GM23338 (cell line): ENCODE measurements at regions not wholly inside any gene's neighbourhood (a gene's known extent, or its start where the extent isn't known, plus 50 kb on each side); places are given as distances from the start of the nearest gene placed in this dataset.

Source experiments
- CTCF ChIP-seq, 2 experiments: fragments of 200-600 bp in 1 of 2; sonication (generic) in 1 of 2; conservative IDR thresholded peaks; 2 replicates each; pipeline versions ENCODE4 v1.5.1 to v1.6.1; 2016 to 2017; ENCODE audit warnings: antibody characterized with exemption in 2 of 2, low read depth in 2 of 2, mild to moderate bottlenecking in 2 of 2, moderate library complexity in 1 of 2
- EZH2 ChIP-seq: fragments of 200-600 bp; sonication (generic); IDR thresholded peaks from one replicate; pipeline ENCODE4 v1.8.0; 2017; ENCODE audit warnings: antibody characterized with exemption, mild to moderate bottlenecking, low read depth; ENCODE audit not compliant: unreplicated experiment
- POLR2AphosphoS5 ChIP-seq: IDR thresholded peaks from 2 replicates; pipeline ENCODE4 v1.6.1; 2016; ENCODE audit warnings: antibody characterized with exemption, low read depth
- TF ChIP-seq, protein P1 (sequence below): IDR thresholded peaks from one replicate; pipeline ENCODE4 v1.6.1; 2018; ENCODE audit warnings: antibody characterized with exemption; ENCODE audit not compliant: unreplicated experiment

DNA sequence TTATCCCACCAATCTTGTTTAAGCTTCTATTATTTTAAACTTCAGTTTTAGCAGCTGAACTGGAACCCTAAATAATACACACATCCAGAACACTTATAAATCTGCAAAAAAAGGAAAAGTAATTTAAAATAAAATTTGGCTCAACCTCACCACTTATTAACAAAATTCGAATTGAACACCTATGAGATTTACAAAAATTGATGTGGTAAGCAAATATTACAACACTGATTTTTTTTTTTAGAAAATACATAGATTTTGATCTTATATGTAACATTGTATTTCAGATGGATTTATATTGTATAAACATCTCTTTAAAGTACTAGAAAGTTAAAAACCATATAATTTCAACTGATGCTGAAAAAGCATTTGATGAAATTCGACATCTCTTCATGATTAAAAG, 81.3 kb upstream of the DYNAP start:
- TF ChIP-seq CTCF (conservative IDR thresholded peaks at IDR 0.05; ENCODE audit: low read depth in 2 of 2) (no peak), POLR2AphosphoS5 (no peak), EZH2 (no peak)
- TF ChIP-seq, protein P1, sequence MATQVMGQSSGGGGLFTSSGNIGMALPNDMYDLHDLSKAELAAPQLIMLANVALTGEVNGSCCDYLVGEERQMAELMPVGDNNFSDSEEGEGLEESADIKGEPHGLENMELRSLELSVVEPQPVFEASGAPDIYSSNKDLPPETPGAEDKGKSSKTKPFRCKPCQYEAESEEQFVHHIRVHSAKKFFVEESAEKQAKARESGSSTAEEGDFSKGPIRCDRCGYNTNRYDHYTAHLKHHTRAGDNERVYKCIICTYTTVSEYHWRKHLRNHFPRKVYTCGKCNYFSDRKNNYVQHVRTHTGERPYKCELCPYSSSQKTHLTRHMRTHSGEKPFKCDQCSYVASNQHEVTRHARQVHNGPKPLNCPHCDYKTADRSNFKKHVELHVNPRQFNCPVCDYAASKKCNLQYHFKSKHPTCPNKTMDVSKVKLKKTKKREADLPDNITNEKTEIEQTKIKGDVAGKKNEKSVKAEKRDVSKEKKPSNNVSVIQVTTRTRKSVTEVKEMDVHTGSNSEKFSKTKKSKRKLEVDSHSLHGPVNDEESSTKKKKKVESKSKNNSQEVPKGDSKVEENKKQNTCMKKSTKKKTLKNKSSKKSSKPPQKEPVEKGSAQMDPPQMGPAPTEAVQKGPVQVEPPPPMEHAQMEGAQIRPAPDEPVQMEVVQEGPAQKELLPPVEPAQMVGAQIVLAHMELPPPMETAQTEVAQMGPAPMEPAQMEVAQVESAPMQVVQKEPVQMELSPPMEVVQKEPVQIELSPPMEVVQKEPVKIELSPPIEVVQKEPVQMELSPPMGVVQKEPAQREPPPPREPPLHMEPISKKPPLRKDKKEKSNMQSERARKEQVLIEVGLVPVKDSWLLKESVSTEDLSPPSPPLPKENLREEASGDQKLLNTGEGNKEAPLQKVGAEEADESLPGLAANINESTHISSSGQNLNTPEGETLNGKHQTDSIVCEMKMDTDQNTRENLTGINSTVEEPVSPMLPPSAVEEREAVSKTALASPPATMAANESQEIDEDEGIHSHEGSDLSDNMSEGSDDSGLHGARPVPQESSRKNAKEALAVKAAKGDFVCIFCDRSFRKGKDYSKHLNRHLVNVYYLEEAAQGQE = no peak
